Activated CD4-positive, alpha-beta T cell treated with anti-CD3 and anti-CD28 coated beads for 36 hours (primary cell): ENCODE measurements at regions not wholly inside any gene's neighbourhood (a gene's known extent, or its start where the extent isn't known, plus 50 kb on each side); places are given as distances from the start of the nearest gene placed in this dataset.

Experiments
- ATAC-seq: fragments of 200-7000 bp; cut with Tn5 transposase; one replicate; pipeline ENCODE4 v1.10.0; 2021; ENCODE audit warnings: mild to moderate bottlenecking, moderate library complexity
- CTCF ChIA-PET: fragments of 350-600 bp; sonication (Branson Sonifier 250); formaldehyde crosslinking; loops from one replicate; lab custom pipeline; 2021; ENCODE audit warnings: antibody characterized with exemption; lab: Charles Lee
- POLR2A ChIA-PET: fragments of 350-600 bp; sonication (Branson Sonifier 250); formaldehyde crosslinking; loops from one replicate; lab custom pipeline; 2021; ENCODE audit warnings: antibody characterized with exemption, inconsistent platforms; lab: Charles Lee
- DNase-seq: peaks from one replicate; pipeline ENCODE4 v3.0.0-alpha.2; 2020
- H3K27ac Mint-ChIP-seq: one replicate; pipeline ENCODE4 v1.8.0; 2021; ENCODE audit warnings: mixed read lengths
- H3K27me3 Mint-ChIP-seq: one replicate; pipeline ENCODE4 v1.8.0; 2021; ENCODE audit warnings: mixed read lengths
- H3K36me3 Mint-ChIP-seq: one replicate; pipeline ENCODE4 v1.8.0; 2021; ENCODE audit warnings: low read depth, mixed read lengths
- H3K4me1 Mint-ChIP-seq: one replicate; pipeline ENCODE4 v1.8.0; 2021; ENCODE audit warnings: mixed read lengths
- H3K4me3 Mint-ChIP-seq: one replicate; pipeline ENCODE4 v1.8.0; 2021; ENCODE audit warnings: mild to moderate bottlenecking, moderate library complexity, mixed read lengths
- H3K9me3 Mint-ChIP-seq: one replicate; pipeline ENCODE4 v1.8.0; 2021; ENCODE audit warnings: low read depth, mixed read lengths
- intact Hi-C, 2 experiments: fragments of 100-400 bp; cut with DNase I in 1 of 2; cut with micrococcal nuclease in 1 of 2; formaldehyde crosslinking; loops; one replicate each; pipeline versions ENCODE4 v1.14.2 to v1.15.1; 2022 to 2024; cut with DNase I, micrococcal nuclease

DNA sequence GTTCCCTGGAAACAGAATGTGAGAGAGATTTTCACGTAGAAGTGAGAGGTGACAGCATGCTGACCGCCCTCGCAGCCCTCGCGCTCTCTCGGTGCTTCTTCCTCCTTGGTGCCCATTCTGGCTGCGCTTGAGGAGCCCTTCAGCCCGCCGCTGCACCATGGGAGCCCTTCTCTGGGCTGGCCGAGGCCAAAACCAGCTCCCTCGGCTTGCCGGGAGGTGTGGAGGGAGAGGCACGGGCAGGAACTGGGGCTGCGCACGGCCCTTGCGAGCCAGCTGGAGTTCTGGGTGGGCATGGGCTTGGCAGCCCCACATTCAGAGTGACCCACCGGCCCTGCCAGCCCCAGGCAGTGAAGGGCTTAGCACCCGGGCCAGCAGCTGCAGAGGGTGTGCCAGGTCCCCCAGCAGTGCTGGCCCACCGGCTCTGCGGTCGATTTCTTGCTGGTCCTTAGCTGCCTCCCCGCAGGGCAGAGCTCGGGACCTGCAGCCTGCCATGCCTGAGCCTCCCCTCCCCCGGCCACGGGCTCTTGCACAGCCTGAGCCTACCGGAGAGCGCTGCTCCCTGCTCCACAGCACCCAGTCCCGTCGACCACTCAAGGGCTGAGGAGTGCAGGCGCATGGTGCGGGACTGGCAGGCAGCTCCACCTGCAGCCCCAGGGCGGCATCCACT lies 888.7 kb upstream of the ZWINT start:
- CTCF ChIA-PET, result no interaction called here

DNA sequence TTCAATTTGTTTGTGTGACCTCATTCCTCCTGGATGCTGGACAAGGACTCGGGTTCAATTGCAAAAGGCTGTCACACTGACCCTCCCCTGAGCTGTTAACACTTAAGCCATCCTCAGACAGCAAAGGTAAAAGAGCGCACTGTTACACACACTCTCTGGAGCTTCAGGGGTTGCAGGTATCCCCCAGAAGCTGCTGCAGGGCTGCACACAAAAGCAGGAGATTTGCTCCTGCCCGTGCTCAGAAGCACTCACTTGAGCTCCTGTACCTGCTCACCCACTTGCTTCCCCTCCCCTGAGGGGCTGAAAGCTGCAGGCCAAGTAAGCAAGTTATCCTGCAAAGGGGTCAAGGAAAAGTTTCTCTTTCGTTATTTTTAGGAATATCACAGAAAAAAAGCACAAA lies 886.2 kb upstream of the ZWINT start:
- no peak for ATAC-seq
- no peak overlapping the region for H3K4me3 Mint-ChIP-seq
- H3K4me1 Mint-ChIP-seq, result no peaks in the 10 kb centered on the region
- H3K27me3 Mint-ChIP-seq, result no peaks in the 10 kb centered on the region
- intact Hi-C loops, result no loop called here
- H3K9me3 Mint-ChIP-seq, result peaks cover 1% of the 10 kb centered on the region
- ChIA-PET POLR2A (no interaction called here), CTCF (no interaction called here)
- DNase-seq, result no peak
- H3K27ac Mint-ChIP-seq, result no peak overlapping the region
- H3K36me3 Mint-ChIP-seq, result no peaks in the 10 kb centered on the region

More for the DNA sequence above, 888.7 kb upstream of the ZWINT start:
- intact Hi-C loops, result no loop called here
- H3K36me3 Mint-ChIP-seq, result no peaks in the 10 kb centered on the region
- POLR2A ChIA-PET, result no interaction called here
- H3K27me3 Mint-ChIP-seq, result no peaks in the 10 kb centered on the region
- ATAC-seq, result no peak
- peaks cover 3% of the 10 kb centered on the region for H3K9me3 Mint-ChIP-seq
- H3K4me3 Mint-ChIP-seq, result no peak overlapping the region
- H3K27ac Mint-ChIP-seq, result no peak overlapping the region
- H3K4me1 Mint-ChIP-seq, result no peaks in the 10 kb centered on the region
- no peak for DNase-seq

DNA sequence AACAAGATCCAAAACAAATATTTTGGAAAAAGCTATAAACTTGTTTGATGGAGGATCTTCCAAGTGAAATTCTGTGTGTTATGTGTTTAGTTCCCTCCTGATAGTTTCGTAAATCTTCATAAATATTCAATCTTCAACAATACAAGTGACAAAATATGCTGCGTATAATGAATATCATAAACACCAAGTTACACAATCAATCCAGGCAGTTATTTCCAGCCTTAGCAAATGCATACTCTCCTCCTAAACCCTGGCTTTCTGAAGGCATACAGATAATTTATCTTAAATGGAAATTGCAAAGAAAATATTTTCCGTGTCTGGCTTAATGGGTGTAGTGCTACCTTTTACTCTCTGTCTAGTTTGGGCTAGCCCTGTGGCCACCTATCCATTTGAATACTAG lies 864.9 kb upstream of the ZWINT start:
- Mint-ChIP-seq H3K36me3 (no peaks in the 10 kb centered on the region), H3K9me3 (peaks cover 15% of the 10 kb centered on the region), H3K27me3 (no peaks in the 10 kb centered on the region), H3K4me3 (no peak overlapping the region), H3K4me1 (no peaks in the 10 kb centered on the region), H3K27ac (no peak overlapping the region)
- ATAC-seq (no peak), DNase-seq (no peak)
- ChIA-PET POLR2A (no interaction called here), CTCF (no interaction called here)
- intact Hi-C loops, result no loop called here

DNA sequence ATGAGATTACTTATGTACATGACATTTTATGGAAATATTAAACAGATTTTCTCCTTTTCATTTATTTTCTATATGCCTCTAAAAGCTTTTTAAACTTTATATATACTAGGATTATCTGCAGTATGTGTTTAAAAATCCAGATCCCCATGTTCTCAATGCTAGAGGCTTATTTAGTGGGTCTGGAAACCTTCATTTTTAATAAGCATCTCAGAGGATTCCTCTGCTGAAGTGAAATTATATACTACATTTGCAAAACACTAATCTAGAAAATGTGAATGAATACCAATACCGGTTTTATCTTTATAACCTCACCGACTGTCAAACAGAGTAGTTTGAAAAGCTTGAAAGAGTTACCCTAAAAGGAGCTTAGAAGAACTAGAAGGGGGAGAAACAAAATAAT lies 863.8 kb upstream of the ZWINT start:
- Mint-ChIP-seq H3K36me3 (no peaks in the 10 kb centered on the region), H3K4me3 (no peak overlapping the region), H3K27me3 (no peaks in the 10 kb centered on the region), H3K4me1 (no peaks in the 10 kb centered on the region), H3K9me3 (peaks cover 9% of the 10 kb centered on the region), H3K27ac (no peak overlapping the region)
- ATAC-seq (no peak), DNase-seq (no peak)
- intact Hi-C loops, result no loop called here
- CTCF ChIA-PET, result no interaction called here
- POLR2A ChIA-PET, result no interaction called here

DNA sequence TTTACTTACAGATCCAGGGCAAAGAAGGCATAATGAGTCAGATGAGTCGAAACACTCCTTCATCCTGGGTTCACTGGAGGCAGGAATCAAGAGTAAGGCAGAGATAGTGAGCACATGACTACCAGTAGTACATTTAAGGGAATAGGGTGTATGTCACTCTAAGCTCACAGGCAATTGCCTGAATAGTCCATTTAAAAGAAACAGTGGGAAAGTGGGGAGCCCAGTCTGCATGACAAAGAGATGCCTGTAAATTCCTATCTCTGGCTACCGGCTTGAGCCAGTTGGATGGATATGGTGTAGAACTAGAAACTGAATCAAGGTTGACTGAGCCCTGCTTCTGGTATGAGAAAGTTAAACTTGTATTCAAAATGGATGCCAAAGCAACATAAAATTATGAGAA lies 861.5 kb upstream of the ZWINT start:
- no peak overlapping the region for H3K27ac Mint-ChIP-seq
- H3K36me3 Mint-ChIP-seq, result no peaks in the 10 kb centered on the region
- ATAC-seq, result no peak
- no peaks in the 10 kb centered on the region for H3K4me1 Mint-ChIP-seq
- no peaks in the 10 kb centered on the region for H3K27me3 Mint-ChIP-seq
- DNase-seq, result no peak
- H3K9me3 Mint-ChIP-seq, result peaks cover 2% of the 10 kb centered on the region
- ChIA-PET CTCF (no interaction called here), POLR2A (no interaction called here)
- intact Hi-C loops, result no loop called here
- H3K4me3 Mint-ChIP-seq, result no peak overlapping the region

DNA sequence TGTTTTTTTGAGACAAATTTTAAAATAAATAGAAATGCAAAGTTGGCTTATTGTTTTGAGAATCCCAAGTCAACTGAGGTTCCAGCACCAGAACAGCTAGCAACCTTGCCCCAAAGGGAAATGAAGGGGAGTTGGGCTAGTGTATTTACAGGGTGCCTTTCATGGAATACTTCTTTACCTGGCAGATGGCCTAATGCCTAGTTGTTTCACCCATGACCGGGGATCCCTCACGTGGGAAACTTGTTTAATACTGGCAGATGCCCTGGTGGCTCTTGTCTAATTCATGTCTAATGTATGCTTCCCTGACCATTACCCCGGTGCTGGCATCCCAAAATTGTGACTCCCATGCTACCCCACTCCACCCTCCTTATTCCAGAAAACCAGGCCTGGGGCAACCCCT lies 861.1 kb upstream of the ZWINT start:
- CTCF ChIA-PET, result no interaction called here
- POLR2A ChIA-PET, result no interaction called here
- ATAC-seq, result no peak
- intact Hi-C loops, result no loop called here
- no peaks in the 10 kb centered on the region for H3K36me3 Mint-ChIP-seq
- H3K27me3 Mint-ChIP-seq, result no peaks in the 10 kb centered on the region
- DNase-seq, result no peak
- H3K9me3 Mint-ChIP-seq, result peaks cover 2% of the 10 kb centered on the region
- H3K4me3 Mint-ChIP-seq, result no peak overlapping the region
- no peak overlapping the region for H3K27ac Mint-ChIP-seq
- no peaks in the 10 kb centered on the region for H3K4me1 Mint-ChIP-seq

DNA sequence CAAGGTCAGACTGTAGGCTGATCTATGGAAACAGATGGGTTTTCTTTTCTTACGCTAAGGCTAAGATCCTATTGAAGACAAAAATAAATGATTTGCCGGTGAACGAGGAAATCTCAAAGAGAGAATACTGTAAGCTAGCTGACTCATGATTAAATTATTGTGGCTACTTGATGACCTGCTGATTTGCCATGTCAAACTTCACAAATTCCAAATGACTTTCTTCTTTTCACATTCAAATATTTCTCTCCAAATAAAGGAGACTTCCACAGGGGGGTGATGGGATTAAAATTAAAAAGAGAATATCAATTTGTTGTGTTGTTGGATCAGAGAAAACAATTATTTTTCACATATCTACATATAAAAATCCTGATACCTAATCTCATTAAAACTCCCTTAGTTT lies 860.6 kb upstream of the ZWINT start:
- no peak for ATAC-seq
- POLR2A ChIA-PET, result no interaction called here

DNA sequence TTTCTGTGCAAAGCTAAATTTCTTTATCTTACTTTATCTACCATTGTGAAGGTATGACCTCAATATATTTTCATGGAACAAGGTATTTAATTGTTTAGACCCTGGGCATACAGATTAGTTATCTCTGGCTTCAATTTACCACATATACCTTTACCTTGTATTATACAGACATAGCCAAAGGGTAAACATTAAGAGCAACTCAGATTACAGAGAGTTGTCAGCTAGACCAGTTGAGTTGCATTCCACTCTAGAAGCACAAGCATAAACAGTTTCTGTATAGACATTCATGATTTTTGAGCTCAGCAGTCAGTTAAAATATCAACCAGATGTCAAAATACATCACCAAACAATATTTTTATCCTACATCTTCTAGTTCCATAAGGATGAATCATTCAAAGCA lies 857.3 kb upstream of the ZWINT start:
- Mint-ChIP-seq H3K27ac (no peak overlapping the region), H3K9me3 (peaks cover 2% of the 10 kb centered on the region), H3K4me3 (no peak overlapping the region), H3K27me3 (no peaks in the 10 kb centered on the region), H3K4me1 (no peaks in the 10 kb centered on the region), H3K36me3 (no peaks in the 10 kb centered on the region)
- CTCF ChIA-PET, result no interaction called here
- ATAC-seq (no peak), DNase-seq (no peak)
- intact Hi-C loops, result no loop called here
- POLR2A ChIA-PET, result no interaction called here

More for the DNA sequence above, 860.6 kb upstream of the ZWINT start:
- Mint-ChIP-seq H3K4me1 (no peaks in the 10 kb centered on the region), H3K27ac (no peak overlapping the region), H3K9me3 (peaks cover 2% of the 10 kb centered on the region), H3K27me3 (no peaks in the 10 kb centered on the region), H3K4me3 (no peak overlapping the region), H3K36me3 (no peaks in the 10 kb centered on the region)
- intact Hi-C loops, result no loop called here
- CTCF ChIA-PET, result no interaction called here
- DNase-seq, result no peak

DNA sequence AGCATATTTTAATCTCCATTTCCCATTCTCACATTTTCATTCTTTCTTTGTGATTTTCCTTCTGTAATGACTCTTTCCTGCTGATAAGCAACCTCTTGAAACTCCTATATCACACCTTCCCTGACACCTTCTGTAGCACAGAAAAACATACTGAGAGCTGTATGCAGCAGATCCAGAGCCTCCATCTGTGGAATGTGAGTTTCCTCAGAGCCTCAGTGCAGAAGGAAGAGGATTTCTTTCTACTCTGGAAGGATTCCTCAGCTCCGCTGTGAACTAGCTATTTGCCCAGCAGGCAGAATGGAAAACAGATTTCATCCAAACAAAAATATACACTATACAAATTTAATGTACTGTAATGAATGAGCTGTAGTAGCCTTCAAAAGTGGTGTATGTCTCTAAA lies 841.3 kb upstream of the ZWINT start:
- Mint-ChIP-seq H3K9me3 (peaks cover 2% of the 10 kb centered on the region), H3K4me1 (no peaks in the 10 kb centered on the region), H3K36me3 (no peaks in the 10 kb centered on the region), H3K4me3 (no peak overlapping the region), H3K27me3 (no peaks in the 10 kb centered on the region), H3K27ac (no peak overlapping the region)
- no peak for ATAC-seq
- CTCF ChIA-PET, result no interaction called here
- POLR2A ChIA-PET, result no interaction called here
- no peak for DNase-seq
- intact Hi-C loops, result no loop called here

DNA sequence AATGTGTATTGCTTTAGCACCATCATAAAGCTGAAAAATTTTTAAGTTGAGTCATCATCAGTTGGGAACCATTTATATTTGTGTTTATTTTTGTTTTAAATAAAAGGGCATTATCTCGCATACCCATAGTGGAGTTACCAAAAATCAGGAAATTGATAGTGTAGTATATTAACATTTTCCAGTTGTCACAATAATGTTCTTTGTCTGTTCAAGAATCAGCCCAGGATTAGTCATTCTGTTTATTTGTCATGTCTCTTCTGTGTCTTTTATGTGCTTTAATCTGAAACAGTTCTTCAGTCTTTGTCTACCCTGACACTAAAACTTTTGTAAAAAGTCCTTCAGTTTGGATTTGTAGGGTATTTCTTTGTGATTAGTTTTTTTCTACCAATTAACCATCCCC lies 827.8 kb upstream of the ZWINT start:
- CTCF ChIA-PET, result no interaction called here
- POLR2A ChIA-PET, result no interaction called here
- intact Hi-C loops, result no loop called here
- ATAC-seq (no peak), DNase-seq (no peak)
- H3K4me3 Mint-ChIP-seq, result no peak overlapping the region
- H3K4me1 Mint-ChIP-seq, result no peaks in the 10 kb centered on the region
- no peaks in the 10 kb centered on the region for H3K27me3 Mint-ChIP-seq
- H3K9me3 Mint-ChIP-seq, result peaks cover 11% of the 10 kb centered on the region
- no peaks in the 10 kb centered on the region for H3K36me3 Mint-ChIP-seq
- no peak overlapping the region for H3K27ac Mint-ChIP-seq

DNA sequence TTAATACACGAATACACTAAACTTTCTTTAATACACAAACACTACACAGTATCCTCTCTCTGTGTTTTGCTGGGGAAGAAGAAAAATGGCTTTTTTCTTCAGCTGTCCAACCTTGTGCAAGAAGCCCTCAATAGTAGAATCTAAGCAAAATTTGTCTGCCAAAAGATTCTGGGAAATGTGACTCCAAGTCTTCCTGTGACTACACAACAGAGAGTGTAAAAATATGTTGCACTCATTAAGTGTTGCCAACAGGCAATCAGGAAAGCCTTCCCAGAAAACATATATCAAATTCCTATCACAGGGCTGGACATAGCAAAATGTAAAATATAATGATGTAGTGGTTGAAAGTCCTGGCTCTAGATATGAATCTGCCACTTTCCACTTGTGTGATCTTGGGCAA lies 825.1 kb upstream of the ZWINT start:
- Mint-ChIP-seq H3K27me3 (no peaks in the 10 kb centered on the region), H3K4me3 (no peak overlapping the region), H3K9me3 (peaks cover 5% of the 10 kb centered on the region), H3K4me1 (no peaks in the 10 kb centered on the region), H3K36me3 (no peaks in the 10 kb centered on the region), H3K27ac (no peak overlapping the region)
- CTCF ChIA-PET, result no interaction called here
- DNase-seq (no peak), ATAC-seq (no peak)
- intact Hi-C loops, result no loop called here
- POLR2A ChIA-PET, result no interaction called here

DNA sequence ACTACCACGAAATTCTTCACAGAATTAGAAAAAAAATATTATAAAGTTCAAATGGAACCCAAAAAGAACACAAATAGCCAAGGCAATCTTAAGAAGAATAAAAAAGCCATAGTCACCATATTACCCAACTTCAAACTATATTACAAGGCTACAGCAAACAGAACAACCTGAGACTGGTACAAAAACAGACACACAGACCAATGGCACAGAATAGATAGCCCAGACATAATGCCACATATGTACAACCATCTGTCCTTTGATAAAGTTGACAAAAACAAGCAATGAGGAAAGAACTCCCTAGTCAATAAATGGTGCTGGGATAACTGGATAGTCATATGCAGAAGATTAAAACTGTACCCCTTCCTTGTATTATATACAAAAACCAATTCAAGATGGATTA lies 808.5 kb upstream of the ZWINT start:
- Mint-ChIP-seq H3K27me3 (no peaks in the 10 kb centered on the region), H3K9me3 (peaks cover 7% of the 10 kb centered on the region), H3K4me3 (no peak overlapping the region), H3K4me1 (no peaks in the 10 kb centered on the region), H3K36me3 (no peaks in the 10 kb centered on the region), H3K27ac (no peak overlapping the region)
- no peak for ATAC-seq
- CTCF ChIA-PET, result no interaction called here
- POLR2A ChIA-PET, result no interaction called here
- intact Hi-C loops, result no loop called here
- DNase-seq, result no peak
